ENCODE measurements at regions not wholly inside any gene's neighbourhood (a gene's known extent, or its start where the extent isn't known, plus 50 kb on each side); places are given as distances from the start of the nearest gene placed in this dataset.

DNA sequence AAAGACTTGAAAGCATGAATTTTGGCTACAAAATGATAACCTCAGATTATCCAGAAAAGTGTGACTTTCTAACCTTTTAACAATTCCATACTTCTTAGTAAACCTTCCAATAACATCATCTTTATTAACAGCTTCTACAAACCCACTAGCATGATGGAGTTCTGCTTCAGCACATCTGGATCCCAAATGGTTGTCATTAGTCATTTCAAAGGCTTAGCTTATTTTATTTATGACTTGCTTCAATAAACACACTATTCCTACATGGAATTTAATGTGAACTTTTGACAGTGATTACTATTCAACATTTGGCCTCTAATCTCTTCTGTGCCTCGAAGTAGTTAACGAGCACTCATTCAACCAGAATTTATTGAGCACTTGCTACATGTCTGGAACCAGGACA is 808.3 kb downstream of the TSN start (continued):
- TF ChIP-seq, protein P1, sequence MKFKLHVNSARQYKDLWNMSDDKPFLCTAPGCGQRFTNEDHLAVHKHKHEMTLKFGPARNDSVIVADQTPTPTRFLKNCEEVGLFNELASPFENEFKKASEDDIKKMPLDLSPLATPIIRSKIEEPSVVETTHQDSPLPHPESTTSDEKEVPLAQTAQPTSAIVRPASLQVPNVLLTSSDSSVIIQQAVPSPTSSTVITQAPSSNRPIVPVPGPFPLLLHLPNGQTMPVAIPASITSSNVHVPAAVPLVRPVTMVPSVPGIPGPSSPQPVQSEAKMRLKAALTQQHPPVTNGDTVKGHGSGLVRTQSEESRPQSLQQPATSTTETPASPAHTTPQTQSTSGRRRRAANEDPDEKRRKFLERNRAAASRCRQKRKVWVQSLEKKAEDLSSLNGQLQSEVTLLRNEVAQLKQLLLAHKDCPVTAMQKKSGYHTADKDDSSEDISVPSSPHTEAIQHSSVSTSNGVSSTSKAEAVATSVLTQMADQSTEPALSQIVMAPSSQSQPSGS (IDR thresholded peaks at IDR 0.05; ENCODE audit: low read length), result no peak
